Neural crest cell (in vitro differentiated cells): ENCODE measurements at regions not wholly inside any gene's neighbourhood (a gene's known extent, or its start where the extent isn't known, plus 50 kb on each side); places are given as distances from the start of the nearest gene placed in this dataset.

ENCODE experiments used
- DNase-seq: peaks from one replicate; pipeline ENCODE4 v3.0.0; 2021; ENCODE audit warnings: low read depth, mixed read lengths, low spot score
- H3K27ac Mint-ChIP-seq: one replicate; pipeline ENCODE4 v1.8.0; 2021; ENCODE audit warnings: mild to moderate bottlenecking, mixed read lengths; ENCODE audit not compliant: unreplicated experiment
- H3K27me3 Mint-ChIP-seq: 2 replicates; pipeline ENCODE4 v1.8.0; 2021; ENCODE audit warnings: low read depth, mild to moderate bottlenecking, mixed read lengths
- H3K36me3 Mint-ChIP-seq: 2 replicates; pipeline ENCODE4 v1.8.0; 2021; ENCODE audit warnings: low read depth, mild to moderate bottlenecking, mixed read lengths
- H3K4me1 Mint-ChIP-seq: 2 replicates; pipeline ENCODE4 v1.8.0; 2021; ENCODE audit warnings: mixed read lengths
- H3K4me3 Mint-ChIP-seq: one replicate; pipeline ENCODE4 v1.8.0; 2021; ENCODE audit warnings: mild to moderate bottlenecking, mixed read lengths
- H3K9me3 Mint-ChIP-seq: 2 replicates; pipeline ENCODE4 v1.8.0; 2021; ENCODE audit warnings: mixed read lengths
- CTCF ChIP-seq: fragments of 200-600 bp; sonication (generic); conservative IDR thresholded peaks from 2 replicates; pipeline ENCODE4 v1.5.0; 2021; ENCODE audit warnings: antibody characterized with exemption, mild to moderate bottlenecking

- no peak for TF ChIP-seq CTCF
- Mint-ChIP-seq H3K27me3 (no peaks in the 10 kb centered on the region), H3K27ac (no peak overlapping the region), H3K36me3 (no peaks in the 10 kb centered on the region), H3K4me1 (peaks cover 49% of the 10 kb centered on the region), H3K9me3 (no peaks in the 10 kb centered on the region), H3K4me3 (no peak overlapping the region)
- no peak for DNase-seq
These were observed 95.1 kb upstream of the SASH1 start for GRCh38 chr6:148247386-148248063.

- no peak for TF ChIP-seq CTCF
- Mint-ChIP-seq H3K27ac (no peak overlapping the region), H3K9me3 (peaks cover under 1% of the 10 kb centered on the region), H3K36me3 (no peaks in the 10 kb centered on the region), H3K27me3 (no peaks in the 10 kb centered on the region), H3K4me1 (peaks cover 47% of the 10 kb centered on the region), H3K4me3 (no peak overlapping the region)
- DNase-seq = no peak
These were observed 93.5 kb upstream of the SASH1 start for GRCh38 chr6:148249160-148249559.

- Mint-ChIP-seq H3K4me3 (no peak overlapping the region), H3K27me3 (no peaks in the 10 kb centered on the region), H3K4me1 (peaks cover 40% of the 10 kb centered on the region), H3K9me3 (peaks cover 3% of the 10 kb centered on the region), H3K27ac (peak overlapping the region; percentile 23), H3K36me3 (no peaks in the 10 kb centered on the region)
- TF ChIP-seq CTCF = no peak
- DNase-seq = no peak
These were observed 92.8 kb upstream of the SASH1 start for GRCh38 chr6:148249679-148250375.

GRCh38 chr6:148250975-148251685 lies 91.5 kb upstream of the SASH1 start:
- H3K9me3 Mint-ChIP-seq = peaks cover 3% of the 10 kb centered on the region
- DNase-seq = no peak
- no peak overlapping the region for H3K27ac Mint-ChIP-seq
- no peak overlapping the region for H3K4me3 Mint-ChIP-seq
- no peaks in the 10 kb centered on the region for H3K27me3 Mint-ChIP-seq
- H3K4me1 Mint-ChIP-seq = peaks cover 32% of the 10 kb centered on the region
- peak; percentile 59 for TF ChIP-seq CTCF
- no peaks in the 10 kb centered on the region for H3K36me3 Mint-ChIP-seq

- H3K4me3 Mint-ChIP-seq = no peak overlapping the region
- H3K27me3 Mint-ChIP-seq = no peaks in the 10 kb centered on the region
- no peaks in the 10 kb centered on the region for H3K36me3 Mint-ChIP-seq
These were observed 90.7 kb upstream of the SASH1 start for GRCh38 chr6:148251891-148252290.

More at GRCh38 chr6:148251891-148252290, 90.7 kb upstream of the SASH1 start:
- Mint-ChIP-seq H3K4me1 (peaks cover 32% of the 10 kb centered on the region), H3K9me3 (peaks cover 3% of the 10 kb centered on the region), H3K27ac (no peak overlapping the region)
- no peak for TF ChIP-seq CTCF
- no peak for DNase-seq
